GM19324 (cell line): ENCODE measurements at regions not wholly inside any gene's neighbourhood (a gene's known extent, or its start where the extent isn't known, plus 50 kb on each side); places are given as distances from the start of the nearest gene placed in this dataset.
"Not testable (repeated sequence)": the region's sequence is repeated elsewhere in the genome, so short reads cannot be mapped to it uniquely, and the experiment has no call there.

Experiments
- ATAC-seq: cut with Tn5 transposase; IDR thresholded peaks from one replicate; pipeline ENCODE4 v1.9.1; 2021; ENCODE audit warnings: mild to moderate bottlenecking, moderate library complexity; ENCODE audit not compliant: unreplicated experiment, low FRiP score

DNA sequence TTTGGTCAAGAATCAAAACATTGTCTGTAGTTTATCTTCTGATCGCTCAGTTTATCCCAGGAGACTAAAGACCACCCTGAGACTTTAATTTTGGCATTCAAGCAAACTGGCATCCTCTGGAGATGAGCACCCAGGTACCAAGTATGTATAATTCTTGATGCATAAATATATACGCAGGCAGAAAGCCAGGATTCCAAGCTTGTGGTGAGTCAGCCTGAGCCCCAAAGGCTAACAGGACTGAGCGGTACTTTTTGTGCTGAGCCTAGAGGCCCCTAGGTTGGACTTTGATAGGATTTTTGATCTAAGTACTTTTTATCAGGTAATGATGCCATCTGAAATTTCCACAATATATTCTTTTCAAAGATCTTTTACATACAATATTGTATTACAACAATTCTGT is 301.3 kb downstream of the TFAP2B start:
- ATAC-seq = no peak

DNA sequence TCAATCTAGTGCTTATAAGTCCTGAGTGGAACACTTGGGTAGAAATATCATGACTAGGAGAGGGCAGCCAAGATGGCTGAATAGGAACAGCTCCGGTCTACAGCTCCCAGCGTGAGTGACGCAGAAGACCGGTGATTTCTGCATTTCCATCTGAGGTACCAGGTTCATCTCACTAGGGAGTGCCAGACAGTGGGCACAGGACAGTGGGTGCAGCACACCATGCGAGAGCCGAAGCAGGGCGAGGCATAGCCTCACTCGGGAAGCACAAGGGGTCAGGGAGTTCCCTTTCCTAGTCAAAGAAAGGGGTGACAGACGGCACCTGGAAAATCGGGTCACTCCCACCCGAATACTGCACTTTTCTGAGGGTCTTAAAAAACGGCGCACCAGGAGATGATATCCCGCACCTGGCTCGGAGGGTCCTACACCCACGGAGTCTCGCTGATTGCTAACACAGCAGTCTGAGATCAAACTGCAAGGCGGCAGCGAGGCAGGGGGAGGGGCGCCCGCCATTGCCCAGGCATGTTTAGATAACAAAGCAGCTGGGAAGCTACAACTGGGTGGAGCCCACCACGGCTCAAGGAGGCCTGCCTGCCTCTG is 302.8 kb downstream of the TFAP2B start:
- not testable (repeated sequence) for ATAC-seq

DNA sequence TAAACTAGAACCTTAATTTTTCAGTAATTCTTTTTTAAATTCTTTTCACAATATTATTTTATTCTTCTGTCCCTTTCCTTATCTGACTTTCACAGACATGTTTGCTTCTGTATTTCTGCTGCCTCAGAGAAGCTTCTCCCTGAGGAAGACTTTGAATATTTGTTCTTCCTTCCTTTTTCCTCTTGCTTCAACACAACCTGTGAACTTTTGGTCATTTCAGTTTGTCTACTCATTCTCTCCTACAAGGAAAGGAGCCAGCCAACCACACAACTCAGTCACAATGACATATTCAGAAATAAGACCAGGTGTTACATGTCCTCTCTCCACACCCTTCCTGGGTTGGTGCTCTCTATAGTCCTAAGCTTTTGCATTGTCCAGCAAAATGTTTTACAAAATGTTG is 310.4 kb downstream of the TFAP2B start:
- no peak for ATAC-seq

DNA sequence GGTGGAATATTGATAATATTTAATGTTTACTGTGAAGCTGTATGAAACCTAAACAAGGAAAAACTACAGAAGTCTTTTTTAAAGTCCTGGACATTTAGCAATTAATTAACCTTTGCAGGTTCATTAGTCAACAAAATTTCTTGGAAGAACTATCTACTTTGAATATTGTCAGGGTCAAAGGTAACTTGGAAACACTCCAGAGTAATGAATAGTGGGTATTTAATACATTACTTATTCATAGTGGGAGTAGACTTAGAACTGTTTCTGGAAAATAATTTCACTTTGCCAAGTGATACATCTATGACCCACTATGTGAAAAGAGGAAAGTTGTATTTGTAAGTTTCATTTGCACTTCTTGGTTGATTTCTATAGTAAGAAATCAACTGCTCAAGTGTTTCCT is 319.1 kb downstream of the TFAP2B start:
- ATAC-seq = no peak

DNA sequence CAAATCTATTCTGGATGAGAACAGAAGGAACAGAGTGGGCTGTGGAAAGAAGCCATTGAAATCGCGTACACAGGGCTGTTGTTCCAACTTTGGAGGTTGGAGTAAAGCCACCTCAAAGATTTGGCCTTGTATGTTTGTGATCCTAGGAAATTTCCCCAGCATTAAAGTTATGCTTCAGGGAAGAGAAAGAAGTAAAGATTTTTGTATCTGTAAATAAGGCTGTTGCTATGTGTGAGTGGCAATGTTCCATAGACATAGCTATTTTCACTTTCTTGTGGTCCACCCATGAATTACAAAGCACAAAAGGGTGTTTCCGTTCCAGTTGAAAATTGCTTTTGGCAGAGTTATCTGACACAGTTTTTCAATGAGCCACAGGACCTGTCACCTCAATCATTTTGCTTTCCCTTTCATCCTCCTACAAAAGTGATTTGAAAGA is 321.3 kb downstream of the TFAP2B start:
- no peak for ATAC-seq

DNA sequence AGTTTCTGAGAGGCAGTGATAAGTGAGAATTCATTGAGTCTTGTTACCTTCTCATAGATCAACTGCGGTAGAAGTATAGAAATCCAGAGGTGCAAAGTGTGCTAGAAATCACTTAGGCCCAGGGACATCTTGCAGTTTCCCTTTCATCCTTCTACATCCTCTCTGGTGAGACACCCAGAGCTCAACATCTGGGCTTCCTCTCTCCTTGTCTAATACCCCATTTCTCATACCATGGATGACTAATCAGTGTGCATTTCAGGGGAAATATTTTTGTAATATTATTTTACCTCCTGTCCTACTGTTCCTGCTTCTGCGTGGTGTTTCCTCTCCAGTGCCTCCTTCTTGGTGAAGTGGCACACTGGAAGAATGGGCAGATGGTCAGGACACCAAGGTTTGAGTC is 322.4 kb downstream of the TFAP2B start:
- no peak for ATAC-seq

DNA sequence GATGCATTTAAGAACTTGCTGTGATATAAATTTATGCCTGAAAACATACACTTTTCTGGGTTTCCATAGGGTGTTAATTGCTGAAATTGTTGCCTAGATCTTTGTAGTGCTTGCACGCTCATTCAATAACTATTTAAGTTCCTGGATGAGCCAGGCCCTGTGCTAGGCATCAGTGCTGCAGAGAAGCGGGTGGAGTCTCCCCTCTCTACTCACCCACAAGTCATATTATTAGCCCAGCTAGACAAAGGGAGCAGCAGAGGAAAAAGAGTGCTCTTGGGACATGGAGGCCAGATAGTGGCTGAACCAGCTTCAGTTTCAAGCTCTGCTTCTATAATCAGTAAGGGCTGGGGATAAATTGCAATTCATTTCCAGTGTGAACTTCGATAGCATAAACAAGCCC is 329.1 kb downstream of the TFAP2B start:
- ATAC-seq = no peak

DNA sequence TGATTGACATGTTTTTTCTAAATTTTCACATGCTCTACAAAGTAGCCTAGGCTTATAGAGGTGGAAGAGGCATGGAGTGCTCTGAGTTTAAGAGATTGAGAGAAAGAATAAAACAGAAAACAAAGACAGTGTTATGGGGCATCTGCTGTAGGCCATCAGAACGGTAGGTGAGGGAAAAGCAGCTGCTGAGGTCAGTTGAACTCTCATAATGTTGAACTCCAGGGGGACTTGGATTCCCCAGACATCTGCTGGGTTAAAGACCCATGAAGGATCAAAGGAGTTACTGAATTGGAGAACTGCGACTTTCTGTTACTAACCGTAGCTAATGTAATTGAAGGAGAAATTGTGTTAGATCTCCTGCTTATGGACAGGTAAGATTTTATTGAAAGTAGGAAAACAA is 333.9 kb downstream of the TFAP2B start:
- no peak for ATAC-seq

DNA sequence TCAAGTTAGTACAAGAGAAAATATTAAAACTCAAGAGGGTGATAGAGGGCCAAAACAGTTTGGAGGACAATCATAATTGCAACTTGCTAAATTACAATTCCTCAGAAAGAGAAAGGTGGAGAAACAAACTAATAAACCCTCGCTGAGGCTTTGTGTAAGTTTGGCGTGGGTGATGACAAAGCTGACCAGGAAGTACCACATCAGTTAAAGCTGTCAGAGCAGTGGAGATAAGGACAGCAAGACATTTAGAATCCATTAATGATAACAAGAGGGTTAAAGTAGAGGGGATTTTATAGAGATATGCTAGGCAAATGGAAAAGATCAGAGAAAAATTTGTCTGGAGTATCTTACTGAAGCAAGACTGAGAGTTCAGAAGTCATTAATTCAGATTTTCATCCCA is 334.4 kb downstream of the TFAP2B start:
- ATAC-seq = no peak

DNA sequence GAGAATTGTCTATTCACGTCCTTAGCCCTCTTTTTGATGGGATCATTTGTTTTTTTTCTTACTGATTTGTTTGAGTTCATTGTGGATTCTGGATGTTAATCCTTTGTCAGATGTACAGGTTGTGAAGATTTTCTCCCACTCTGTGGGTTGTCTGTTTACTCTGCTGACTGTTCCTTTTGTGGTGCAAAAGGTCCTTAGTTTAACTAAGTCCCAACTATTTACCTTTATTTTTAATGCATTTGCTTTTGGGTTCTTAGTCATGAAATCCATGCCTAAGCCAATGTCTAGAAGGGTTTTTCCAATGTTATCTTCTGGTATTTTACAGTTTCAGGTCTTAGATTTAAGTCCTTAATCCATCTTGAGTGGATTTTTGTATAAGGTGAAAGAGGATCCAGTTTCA is 336.3 kb downstream of the TFAP2B start:
- not testable (repeated sequence) for ATAC-seq

DNA sequence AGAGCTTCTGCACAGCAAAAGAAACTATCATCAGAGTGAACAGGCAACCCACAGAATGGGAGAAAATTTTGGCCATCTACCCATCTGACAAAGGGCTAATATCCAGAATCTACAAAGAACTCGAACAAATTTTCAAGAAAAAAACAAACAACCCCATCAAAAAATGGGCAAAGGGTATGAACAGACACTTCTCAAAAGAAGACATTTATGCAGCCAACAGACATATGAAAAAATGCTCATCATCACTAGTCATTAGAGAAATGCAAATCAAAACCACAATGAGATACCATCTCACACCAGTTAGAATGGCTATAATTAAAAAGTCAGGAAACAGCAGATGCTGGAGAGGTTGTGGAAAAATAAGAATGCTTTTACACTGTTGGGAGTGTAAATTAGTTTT is 340.6 kb downstream of the TFAP2B start:
- not testable (repeated sequence) for ATAC-seq

DNA sequence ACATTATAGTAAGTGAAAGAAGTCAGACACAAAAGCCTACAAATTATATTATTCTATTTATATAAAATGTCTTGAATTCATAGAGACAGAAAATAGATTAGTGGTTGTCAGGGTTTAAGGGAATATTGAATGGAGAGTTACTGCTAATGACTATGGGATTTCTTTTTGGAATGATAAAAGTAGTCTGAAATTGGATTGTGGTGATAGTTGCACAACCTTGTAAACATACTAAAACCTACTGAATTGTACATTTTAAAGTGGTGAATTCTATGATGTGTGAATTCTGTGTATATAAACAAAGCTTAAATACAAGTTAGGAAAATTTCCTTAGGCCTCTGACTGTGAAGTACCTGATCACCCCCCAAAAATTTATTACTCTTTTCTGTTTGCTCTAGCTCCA is 343.1 kb downstream of the TFAP2B start:
- ATAC-seq = no peak

DNA sequence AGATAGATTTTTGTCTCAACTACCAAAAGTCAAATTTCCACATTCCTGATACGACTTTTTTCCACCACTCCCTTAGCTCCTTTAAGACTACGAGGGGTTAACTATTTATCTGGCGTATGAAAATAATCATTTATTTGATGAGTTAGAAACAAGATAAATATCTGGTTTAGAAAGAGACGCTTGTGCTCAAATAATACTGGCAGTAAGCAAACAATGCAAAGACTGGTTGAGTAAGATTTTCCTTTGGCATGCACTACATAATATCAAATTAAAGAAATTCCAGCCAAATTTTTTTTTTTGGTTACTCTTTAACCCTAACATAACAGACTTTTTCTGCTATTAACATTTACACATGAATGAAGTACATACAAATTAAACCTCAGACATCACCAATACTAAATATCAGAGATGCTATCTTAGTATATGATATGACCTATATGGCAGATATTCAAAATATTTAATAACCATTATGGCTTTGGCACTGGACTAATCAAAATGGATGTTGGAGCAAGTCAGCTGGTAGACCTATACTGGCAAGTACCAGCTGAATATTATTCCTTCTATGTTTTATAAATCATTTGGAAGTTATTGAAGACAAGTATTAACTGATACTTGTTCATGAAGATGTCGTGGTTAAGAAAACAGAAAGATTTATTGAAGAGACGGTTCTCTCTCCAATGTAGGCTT is 345.3 kb downstream of the TFAP2B start:
- ATAC-seq = no peak

DNA sequence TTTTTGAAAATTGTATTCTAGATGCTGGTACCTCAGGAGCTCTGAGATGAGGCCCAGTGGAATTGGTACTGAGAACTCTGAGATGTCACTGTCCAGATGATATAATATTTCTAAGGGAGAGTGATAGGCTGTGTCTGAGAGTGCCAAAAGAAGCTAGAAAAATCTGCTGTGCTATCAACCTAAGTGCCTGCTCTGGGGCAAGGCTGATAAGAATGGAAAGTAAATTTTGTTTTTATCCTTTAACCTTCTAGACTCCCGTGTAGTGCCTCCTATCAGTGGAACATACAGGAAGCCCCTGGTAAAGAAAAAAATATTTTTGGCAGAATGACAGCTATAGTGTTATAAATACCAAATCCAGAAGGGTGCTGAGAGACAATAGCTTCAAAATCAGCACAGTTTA is 348.2 kb downstream of the TFAP2B start:
- no peak for ATAC-seq

DNA sequence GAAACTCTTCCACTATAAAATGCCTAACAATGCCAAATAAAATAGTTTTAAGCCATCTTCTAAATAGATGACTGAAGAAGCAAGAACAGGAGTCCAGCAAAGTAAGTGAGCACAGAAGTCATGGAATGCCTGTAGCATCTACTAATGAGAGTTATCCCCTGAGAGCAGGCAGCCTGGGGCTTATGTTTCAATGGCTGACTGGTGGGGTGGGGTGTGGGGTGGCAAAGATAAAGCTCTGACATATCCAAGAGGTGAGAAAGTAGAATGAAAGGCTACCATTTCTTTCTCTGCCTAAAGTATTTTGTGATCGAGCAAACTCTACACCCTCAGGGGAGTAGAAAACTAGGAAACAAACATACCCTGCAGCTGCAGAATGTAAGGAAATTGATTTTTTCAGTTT is 348.8 kb downstream of the TFAP2B start:
- no peak for ATAC-seq

DNA sequence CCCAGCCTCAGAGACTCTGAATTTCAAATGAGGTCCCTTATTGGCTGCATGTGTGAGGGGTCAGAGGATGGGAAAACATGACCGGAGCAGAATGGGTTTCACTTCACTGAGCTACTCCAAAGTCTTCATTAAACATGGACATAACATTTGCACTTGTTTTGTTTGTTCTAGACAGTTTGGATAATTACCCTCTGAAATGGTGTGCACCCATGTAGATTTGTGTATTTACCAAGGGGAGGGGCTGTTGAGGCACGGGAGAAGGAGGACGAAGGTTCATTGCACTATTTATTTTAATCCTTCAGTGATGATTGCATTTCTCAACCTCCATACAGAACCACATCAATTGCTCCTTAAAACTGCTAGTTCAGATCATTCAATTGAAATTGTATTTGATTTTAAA is 364.2 kb downstream of the TFAP2B start:
- no peak for ATAC-seq

DNA sequence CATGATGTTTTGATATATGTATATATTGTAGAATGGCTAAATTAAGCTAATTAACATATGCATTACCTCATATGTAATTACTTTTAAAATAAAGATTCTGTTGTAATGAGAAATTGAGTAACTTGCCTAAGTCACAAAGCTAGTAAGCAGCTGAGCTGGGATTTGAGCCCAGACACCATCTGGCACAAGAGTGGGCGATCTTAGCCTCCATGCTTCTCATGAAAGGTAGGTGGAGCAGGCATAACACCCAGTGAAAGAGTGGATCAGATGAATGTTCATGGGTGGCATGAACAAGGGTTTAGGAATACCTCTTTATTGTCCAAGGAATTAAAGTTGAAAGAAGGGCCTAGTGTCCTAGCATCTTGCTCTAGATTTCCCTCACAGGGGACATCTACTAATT is 365.4 kb downstream of the TFAP2B start:
- no peak for ATAC-seq

DNA sequence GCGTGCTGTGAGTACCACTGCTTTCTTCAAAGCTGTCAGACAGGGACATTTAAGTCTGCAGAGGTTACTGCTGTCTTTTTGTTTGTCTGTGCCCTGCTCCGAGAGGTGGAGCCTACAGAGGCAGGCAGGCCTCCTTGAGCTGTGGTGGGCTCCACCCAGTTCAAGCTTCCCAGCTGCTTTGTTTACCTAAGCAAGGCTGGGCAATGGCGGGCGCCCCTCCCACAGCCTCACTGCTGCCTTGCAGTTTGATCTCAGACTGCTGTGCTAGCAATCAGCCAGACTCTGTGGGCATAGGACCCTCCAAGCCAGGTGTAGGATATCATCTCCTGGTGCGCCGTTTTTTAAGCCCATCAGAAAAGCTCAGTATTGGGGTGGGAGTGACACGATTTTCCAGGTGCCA is 374.5 kb downstream of the TFAP2B start:
- ATAC-seq = not testable (repeated sequence)

DNA sequence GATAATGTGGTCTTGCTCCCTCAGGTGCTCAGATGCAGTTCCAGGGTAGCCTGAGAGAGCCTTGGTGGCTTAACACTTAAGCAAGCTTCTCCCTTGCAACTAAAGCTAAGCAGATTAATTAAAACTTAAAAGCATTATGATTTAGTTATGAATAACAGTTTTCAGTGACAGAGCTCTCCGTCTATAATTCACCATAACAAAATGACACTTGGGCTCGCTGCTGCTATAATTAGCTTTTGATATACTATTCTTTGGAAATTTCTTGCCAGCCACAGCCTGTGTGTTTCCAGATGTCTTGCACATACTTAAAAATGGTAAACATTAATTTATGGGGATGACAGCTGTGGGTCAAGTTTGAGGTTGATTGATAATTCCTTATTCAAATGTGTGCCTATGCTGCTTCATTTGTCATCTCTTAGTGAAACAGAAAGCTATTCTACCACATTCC is 380.5 kb downstream of the TFAP2B start:
- peak; percentile 55 for ATAC-seq

DNA sequence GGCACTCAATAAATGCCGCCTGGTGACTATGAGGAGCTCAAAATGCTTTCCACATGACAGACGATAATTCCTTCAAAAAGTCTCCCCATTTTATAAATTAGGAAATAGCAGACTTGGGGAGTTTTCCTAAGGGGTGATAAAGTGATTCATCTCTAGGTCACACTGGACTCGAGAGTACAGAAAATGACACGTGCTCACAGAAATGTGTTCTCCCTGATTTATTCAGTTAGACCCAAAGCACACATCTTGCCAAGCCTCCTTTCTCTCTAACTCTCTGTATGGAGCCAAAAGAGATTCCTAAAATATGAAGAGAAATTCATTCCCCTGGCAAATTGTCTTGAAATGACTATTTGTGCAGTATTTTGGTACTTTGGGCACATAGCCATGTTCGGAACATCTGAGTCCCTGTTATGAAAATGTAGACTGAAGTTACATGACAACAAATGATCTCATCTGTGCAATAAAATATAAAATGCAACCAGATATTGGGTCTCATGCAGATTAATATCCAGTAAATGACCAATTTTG is 381.1 kb downstream of the TFAP2B start:
- ATAC-seq = peak; percentile 11

DNA sequence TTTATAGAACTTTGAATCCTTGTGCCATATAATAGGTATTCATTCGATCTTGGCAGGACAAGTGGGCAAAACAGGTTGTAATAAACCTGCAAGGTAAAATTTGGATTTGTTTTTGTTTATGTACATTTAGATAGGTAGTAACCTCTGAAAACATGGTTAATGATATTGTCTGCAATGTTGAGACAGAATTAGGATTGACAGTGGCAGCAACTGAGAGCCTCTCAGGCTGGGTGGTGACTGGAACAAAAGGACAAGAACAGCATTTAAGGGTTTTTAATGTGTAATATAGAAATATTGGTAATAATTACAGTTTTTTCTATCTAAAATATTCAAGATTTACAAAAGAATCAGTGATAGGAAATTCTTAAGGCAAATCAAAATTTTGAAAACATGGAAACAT is 382.0 kb downstream of the TFAP2B start:
- no peak for ATAC-seq

DNA sequence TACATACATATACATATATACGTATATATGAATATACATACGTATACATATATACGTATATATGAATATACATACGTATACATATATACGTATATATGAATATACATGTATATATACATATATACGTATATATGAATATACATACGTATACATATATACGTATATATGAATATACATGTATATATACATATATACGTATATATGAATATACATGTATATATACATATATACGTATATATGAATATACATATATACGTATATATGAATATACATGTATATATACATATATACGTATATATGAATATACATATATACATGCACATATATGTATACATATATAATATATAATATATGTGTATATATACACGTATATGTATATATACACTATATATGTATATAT is 384.0 kb downstream of the TFAP2B start:
- ATAC-seq = not testable (repeated sequence)
